HCT116 (cell line): ENCODE measurements at regions not wholly inside any gene's neighbourhood (a gene's known extent, or its start where the extent isn't known, plus 50 kb on each side); places are given as distances from the start of the nearest gene placed in this dataset.

ENCODE experiments used
- ATAC-seq: fragments of 200-7000 bp; cut with Tn5 transposase; 2 replicates; pipeline ENCODE4 v1.9.1; 2020; ENCODE audit warnings: mild to moderate bottlenecking, moderate library complexity
- BruUV-seq: library from RNA; stranded (reverse); fragments of 400-500 nt; replicated peaks from 2 replicates; lab custom pipeline; 2021; lab: Mats Ljungman, UMichigan
- CTCF ChIA-PET: fragments of 300-600 bp; sonication (Branson Sonifier 250); formaldehyde crosslinking; loops from one replicate; lab custom pipeline; 2021; ENCODE audit warnings: antibody characterized with exemption; lab: Charles Lee
- POLR2A ChIA-PET: fragments of 300-600, 350-600 bp; sonication (Branson Sonifier 250); formaldehyde crosslinking; loops from one replicate; lab custom pipeline; 2021; ENCODE audit warnings: antibody characterized with exemption; lab: Charles Lee
- RAD21 ChIA-PET, 2 experiments: fragments of 300-600 bp; sonication (Branson Sonifier 250); formaldehyde crosslinking; loops; one replicate each; lab custom pipeline; 2023; ENCODE audit warnings: low total read pairs in 2 of 2; ENCODE audit not compliant: uncharacterized antibody in 2 of 2, unreplicated experiment in 2 of 2, low non-redundant PET in 1 of 2; lab: Charles Lee
- DNase-seq: peaks from one replicate; pipeline ENCODE4 v3.0.0-alpha.2; 2010; ENCODE audit warnings: low read depth, low spot score
- H2AFZ ChIP-seq: fragments of 200-600 bp; shearing (Covaris generic), sonication (generic); 2 replicates; pipeline ENCODE4 v1.6.1; 2017; ENCODE audit warnings: low read depth, mixed run types, mixed read lengths, antibody characterized with exemption, low read length; ENCODE audit not compliant: poor library complexity, severe bottlenecking
- H3K27ac ChIP-seq: 2 replicates; pipeline ENCODE4 v1.5.1; 2012; ENCODE audit warnings: low read depth, low read length
- H3K27me3 ChIP-seq: fragments of 200-600 bp; sonication (generic); 2 replicates; pipeline ENCODE4 v1.6.1; 2016; ENCODE audit warnings: mixed run types, low read length, mixed read lengths; ENCODE audit not compliant: insufficient read depth
- H3K36me3 ChIP-seq, 2 experiments: fragments of 200-500 bp in 1 of 2; fragments of 200-600 bp in 1 of 2; sonication (Bioruptor generic) in 1 of 2; sonication (generic) in 1 of 2; 2 replicates each; pipeline versions ENCODE4 v1.5.1 to v1.6.1; 2014 to 2016; ENCODE audit warnings: low read length in 2 of 2, inconsistent platforms in 1 of 2, mixed read lengths in 1 of 2, mixed run types in 1 of 2; ENCODE audit not compliant: insufficient read depth in 2 of 2, control insufficient read depth in 1 of 2
- H3K4me1 ChIP-seq, 2 experiments: fragments of 200-600 bp in 1 of 2; sonication (generic) in 1 of 2; 2 replicates each; pipeline versions ENCODE4 v1.5.1 to v1.6.1; 2012 to 2017; ENCODE audit warnings: low read length in 2 of 2, inconsistent platforms in 1 of 2, mild to moderate bottlenecking in 1 of 2, mixed read lengths in 1 of 2, mixed run types in 1 of 2, moderate library complexity in 1 of 2; ENCODE audit not compliant: insufficient read depth in 2 of 2, control insufficient read depth in 1 of 2
- H3K4me2 ChIP-seq: fragments of 200-600 bp; sonication (generic); 2 replicates; pipeline ENCODE4 v1.6.1; 2017; ENCODE audit warnings: mixed run types, low read length, mixed read lengths
- H3K4me3 ChIP-seq, 2 experiments: fragments of 200-600 bp in 1 of 2; sonication (generic) in 1 of 2; replicated peaks in 1 of 2; 2 replicates each; pipeline ENCODE4 v1.5.1; 2011 to 2016; ENCODE audit warnings: low read length in 2 of 2, control low read depth in 1 of 2, low read depth in 1 of 2, mild to moderate bottlenecking in 1 of 2, mixed read lengths in 1 of 2, mixed run types in 1 of 2
- H3K79me2 ChIP-seq: fragments of 200-600 bp; sonication (generic); 2 replicates; pipeline ENCODE4 v1.6.1; 2017; ENCODE audit warnings: mild to moderate bottlenecking, mixed run types, low read length, moderate library complexity, mixed read lengths; ENCODE audit not compliant: insufficient read depth
- H3K9ac ChIP-seq: fragments of 200-600 bp; sonication (generic); 2 replicates; pipeline ENCODE4 v1.6.1; 2016; ENCODE audit warnings: low read length, mixed read lengths
- H3K9me2 ChIP-seq: fragments of 200-600 bp; sonication (generic), shearing (Covaris generic); 2 replicates; pipeline ENCODE4 v1.6.1; 2017; ENCODE audit warnings: mixed run types, mild to moderate bottlenecking, moderate library complexity; ENCODE audit not compliant: insufficient read depth
- H3K9me3 ChIP-seq, 2 experiments: fragments of 200-500 bp in 1 of 2; fragments of 200-600 bp in 1 of 2; sonication (Bioruptor generic) in 1 of 2; sonication (generic) in 1 of 2; 2 replicates each; pipeline ENCODE4 v1.6.1; 2014 to 2017; ENCODE audit warnings: low read length in 2 of 2, mixed read lengths in 2 of 2, inconsistent platforms in 1 of 2, low read depth in 1 of 2, mild to moderate bottlenecking in 1 of 2, mixed run types in 1 of 2, moderate library complexity in 1 of 2; ENCODE audit not compliant: control insufficient read depth in 1 of 2, insufficient read depth in 1 of 2
- H4K20me1 ChIP-seq: fragments of 200-600 bp; sonication (generic), shearing (Covaris generic); 2 replicates; pipeline ENCODE4 v1.6.1; 2017; ENCODE audit warnings: mixed run types, mild to moderate bottlenecking, moderate library complexity; ENCODE audit not compliant: insufficient read depth
- CBX3 ChIP-seq: IDR thresholded peaks from 2 replicates; pipeline ENCODE4 v1.6.1; 2012; ENCODE audit warnings: low read depth
- EGR1 ChIP-seq: IDR thresholded peaks from 2 replicates; pipeline ENCODE4 v1.6.1; 2012; ENCODE audit warnings: low read depth
- ELF1 ChIP-seq: IDR thresholded peaks from 2 replicates; pipeline ENCODE4 v1.6.1; 2012; ENCODE audit warnings: low read depth, borderline replicate concordance
- EZH2 ChIP-seq: fragments of 200-600 bp; sonication (generic); IDR thresholded peaks from 2 replicates; pipeline ENCODE4 v1.6.1; 2017; ENCODE audit warnings: antibody characterized with exemption, mixed run types
- FOSL1 ChIP-seq: IDR thresholded peaks from 2 replicates; pipeline ENCODE4 v1.6.1; 2012; ENCODE audit warnings: low read depth
- JUND ChIP-seq: IDR thresholded peaks from 2 replicates; pipeline ENCODE4 v1.6.1; 2012
- POLR2A ChIP-seq: IDR thresholded peaks from 2 replicates; pipeline ENCODE4 v1.7.0; 2011; ENCODE audit warnings: borderline replicate concordance; ENCODE audit not compliant: insufficient read depth, insufficient read length; ENCODE audit errors: extremely low read depth
- POLR2AphosphoS5 ChIP-seq: IDR thresholded peaks from 2 replicates; pipeline ENCODE4 v1.6.1; 2011; ENCODE audit warnings: mild to moderate bottlenecking, low read depth, low read length, moderate library complexity
- RAD21 ChIP-seq: IDR thresholded peaks from 2 replicates; pipeline ENCODE4 v1.6.1; 2012; ENCODE audit warnings: low read depth, mild to moderate bottlenecking
- SIN3A ChIP-seq: IDR thresholded peaks from 2 replicates; pipeline ENCODE4 v1.6.1; 2012; ENCODE audit warnings: low read depth
- SRF ChIP-seq: IDR thresholded peaks from 2 replicates; pipeline ENCODE4 v1.6.1; 2012; ENCODE audit warnings: low read depth
- TCF7L2 ChIP-seq: IDR thresholded peaks from 2 replicates; pipeline ENCODE4 v1.7.0; 2011; ENCODE audit warnings: borderline replicate concordance, inconsistent platforms; ENCODE audit not compliant: insufficient read depth, insufficient read length; ENCODE audit errors: extremely low read depth
- YY1 ChIP-seq: IDR thresholded peaks from 2 replicates; pipeline ENCODE4 v1.6.1; 2011; ENCODE audit warnings: low read length, low read depth, moderate library complexity, mild to moderate bottlenecking; ENCODE audit not compliant: insufficient replicate concordance; ENCODE audit errors: extremely low read depth
- ZFX ChIP-seq: fragments of 450-650 bp; IDR thresholded peaks from 2 replicates; pipeline ENCODE4 v1.6.1; 2017
- ZNF274 ChIP-seq: fragments of 200-500 bp; sonication (Bioruptor generic); IDR thresholded peaks from 2 replicates; pipeline ENCODE4 v1.6.1; 2014; ENCODE audit warnings: mild to moderate bottlenecking, low read depth, low read length, inconsistent platforms
- intact Hi-C: fragments of 100-400 bp; cut with micrococcal nuclease; formaldehyde crosslinking; loops from 2 replicates; pipeline ENCODE4 v1.10.0; 2022
- TF ChIP-seq, protein P1 (sequence below): IDR thresholded peaks from 2 replicates; pipeline ENCODE4 v1.6.1; 2012
- TF ChIP-seq, protein P2 (sequence below): IDR thresholded peaks from 2 replicates; pipeline ENCODE4 v1.6.1; 2012
- TF ChIP-seq, protein P3 (sequence below), 3 experiments: fragments of 200-600 bp in 1 of 3; sonication (generic) in 1 of 3; IDR thresholded peaks in 2 of 3; conservative IDR thresholded peaks in 1 of 3; 2 replicates each; pipeline ENCODE4 v1.5.1; 2012 to 2017; ENCODE audit warnings: low read depth in 2 of 3, low read length in 2 of 3, antibody characterized with exemption in 1 of 3, borderline replicate concordance in 1 of 3, control low read depth in 1 of 3, mild to moderate bottlenecking in 1 of 3, mixed read lengths in 1 of 3, mixed run types in 1 of 3, moderate library complexity in 1 of 3; ENCODE audit not compliant: insufficient read depth in 1 of 3
- TF ChIP-seq, protein P4 (sequence below): IDR thresholded peaks from 2 replicates; pipeline ENCODE4 v1.6.1; 2012; ENCODE audit warnings: low read depth
- TF ChIP-seq, protein P5 (sequence below): IDR thresholded peaks from 2 replicates; pipeline ENCODE4 v1.6.1; 2011; ENCODE audit warnings: mild to moderate bottlenecking, low read length, moderate library complexity; ENCODE audit not compliant: insufficient replicate concordance; ENCODE audit errors: extremely low read depth

DNA sequence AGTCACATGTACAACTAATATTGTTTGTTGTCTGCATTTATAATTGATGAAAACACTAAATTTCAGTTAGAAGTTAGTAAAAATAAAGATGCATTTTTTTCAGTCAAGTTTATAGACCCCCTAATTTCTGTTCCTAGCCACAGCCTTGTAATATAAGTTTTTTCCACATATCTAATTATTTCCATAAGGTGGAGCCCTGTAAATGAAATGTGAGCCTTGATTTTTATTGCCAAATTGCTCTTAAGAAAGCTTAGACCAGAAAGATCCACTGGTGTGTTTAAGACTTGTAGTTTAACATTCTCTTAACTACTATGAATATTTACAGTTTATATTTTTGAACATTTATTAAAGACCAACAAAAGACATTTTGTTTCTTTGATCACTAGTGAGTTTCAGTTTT is 322.1 kb upstream of the RGS6 start:
- BruUV-seq = no TSS peak
- no peak for ATAC-seq

More for the DNA sequence above, 322.1 kb upstream of the RGS6 start:
- Histone ChIP-seq H3K4me1 (no peaks in the 10 kb centered on the region), H3K4me3 (no peak overlapping the region), H3K36me3 (no peaks in the 10 kb centered on the region), H3K9me3 (no peaks in the 10 kb centered on the region), H3K9me2 (no peaks in the 10 kb centered on the region), H2AFZ (no peak overlapping the region), H3K27ac (no peak overlapping the region), H3K79me2 (peaks cover 8% of the 10 kb centered on the region; the same call in 1 of the 2 replicates), H4K20me1 (no peaks in the 10 kb centered on the region), H3K4me2 (no peak overlapping the region), H3K27me3 (no peaks in the 10 kb centered on the region), H3K9ac (no peak overlapping the region)
- TF ChIP-seq EZH2 (no peak), ZNF274 (no peak), POLR2AphosphoS5 (no peak), TCF7L2 (no peak), POLR2A (no peak), FOSL1 (no peak), RAD21 (no peak), SIN3A (no peak), SRF (no peak), CBX3 (no peak), YY1 (no peak), EGR1 (no peak), ELF1 (no peak), JUND (no peak), ZFX (no peak)
- TF ChIP-seq, protein P1, sequence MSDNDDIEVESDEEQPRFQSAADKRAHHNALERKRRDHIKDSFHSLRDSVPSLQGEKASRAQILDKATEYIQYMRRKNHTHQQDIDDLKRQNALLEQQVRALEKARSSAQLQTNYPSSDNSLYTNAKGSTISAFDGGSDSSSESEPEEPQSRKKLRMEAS = no peak
- TF ChIP-seq, protein P2, sequence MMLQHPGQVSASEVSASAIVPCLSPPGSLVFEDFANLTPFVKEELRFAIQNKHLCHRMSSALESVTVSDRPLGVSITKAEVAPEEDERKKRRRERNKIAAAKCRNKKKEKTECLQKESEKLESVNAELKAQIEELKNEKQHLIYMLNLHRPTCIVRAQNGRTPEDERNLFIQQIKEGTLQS = no peak
- TF ChIP-seq, protein P3, sequence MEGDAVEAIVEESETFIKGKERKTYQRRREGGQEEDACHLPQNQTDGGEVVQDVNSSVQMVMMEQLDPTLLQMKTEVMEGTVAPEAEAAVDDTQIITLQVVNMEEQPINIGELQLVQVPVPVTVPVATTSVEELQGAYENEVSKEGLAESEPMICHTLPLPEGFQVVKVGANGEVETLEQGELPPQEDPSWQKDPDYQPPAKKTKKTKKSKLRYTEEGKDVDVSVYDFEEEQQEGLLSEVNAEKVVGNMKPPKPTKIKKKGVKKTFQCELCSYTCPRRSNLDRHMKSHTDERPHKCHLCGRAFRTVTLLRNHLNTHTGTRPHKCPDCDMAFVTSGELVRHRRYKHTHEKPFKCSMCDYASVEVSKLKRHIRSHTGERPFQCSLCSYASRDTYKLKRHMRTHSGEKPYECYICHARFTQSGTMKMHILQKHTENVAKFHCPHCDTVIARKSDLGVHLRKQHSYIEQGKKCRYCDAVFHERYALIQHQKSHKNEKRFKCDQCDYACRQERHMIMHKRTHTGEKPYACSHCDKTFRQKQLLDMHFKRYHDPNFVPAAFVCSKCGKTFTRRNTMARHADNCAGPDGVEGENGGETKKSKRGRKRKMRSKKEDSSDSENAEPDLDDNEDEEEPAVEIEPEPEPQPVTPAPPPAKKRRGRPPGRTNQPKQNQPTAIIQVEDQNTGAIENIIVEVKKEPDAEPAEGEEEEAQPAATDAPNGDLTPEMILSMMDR (IDR thresholded peaks at IDR 0.05 in 2 of 3, conservative IDR thresholded peaks at IDR 0.05 in 1 of 3; ENCODE audit: borderline replicate concordance in 1 of 3, insufficient read depth in 1 of 3, low read depth in 2 of 3, low read length in 2 of 3) = no peak
- TF ChIP-seq, protein P4, sequence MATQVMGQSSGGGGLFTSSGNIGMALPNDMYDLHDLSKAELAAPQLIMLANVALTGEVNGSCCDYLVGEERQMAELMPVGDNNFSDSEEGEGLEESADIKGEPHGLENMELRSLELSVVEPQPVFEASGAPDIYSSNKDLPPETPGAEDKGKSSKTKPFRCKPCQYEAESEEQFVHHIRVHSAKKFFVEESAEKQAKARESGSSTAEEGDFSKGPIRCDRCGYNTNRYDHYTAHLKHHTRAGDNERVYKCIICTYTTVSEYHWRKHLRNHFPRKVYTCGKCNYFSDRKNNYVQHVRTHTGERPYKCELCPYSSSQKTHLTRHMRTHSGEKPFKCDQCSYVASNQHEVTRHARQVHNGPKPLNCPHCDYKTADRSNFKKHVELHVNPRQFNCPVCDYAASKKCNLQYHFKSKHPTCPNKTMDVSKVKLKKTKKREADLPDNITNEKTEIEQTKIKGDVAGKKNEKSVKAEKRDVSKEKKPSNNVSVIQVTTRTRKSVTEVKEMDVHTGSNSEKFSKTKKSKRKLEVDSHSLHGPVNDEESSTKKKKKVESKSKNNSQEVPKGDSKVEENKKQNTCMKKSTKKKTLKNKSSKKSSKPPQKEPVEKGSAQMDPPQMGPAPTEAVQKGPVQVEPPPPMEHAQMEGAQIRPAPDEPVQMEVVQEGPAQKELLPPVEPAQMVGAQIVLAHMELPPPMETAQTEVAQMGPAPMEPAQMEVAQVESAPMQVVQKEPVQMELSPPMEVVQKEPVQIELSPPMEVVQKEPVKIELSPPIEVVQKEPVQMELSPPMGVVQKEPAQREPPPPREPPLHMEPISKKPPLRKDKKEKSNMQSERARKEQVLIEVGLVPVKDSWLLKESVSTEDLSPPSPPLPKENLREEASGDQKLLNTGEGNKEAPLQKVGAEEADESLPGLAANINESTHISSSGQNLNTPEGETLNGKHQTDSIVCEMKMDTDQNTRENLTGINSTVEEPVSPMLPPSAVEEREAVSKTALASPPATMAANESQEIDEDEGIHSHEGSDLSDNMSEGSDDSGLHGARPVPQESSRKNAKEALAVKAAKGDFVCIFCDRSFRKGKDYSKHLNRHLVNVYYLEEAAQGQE = no peak
- TF ChIP-seq, protein P5, sequence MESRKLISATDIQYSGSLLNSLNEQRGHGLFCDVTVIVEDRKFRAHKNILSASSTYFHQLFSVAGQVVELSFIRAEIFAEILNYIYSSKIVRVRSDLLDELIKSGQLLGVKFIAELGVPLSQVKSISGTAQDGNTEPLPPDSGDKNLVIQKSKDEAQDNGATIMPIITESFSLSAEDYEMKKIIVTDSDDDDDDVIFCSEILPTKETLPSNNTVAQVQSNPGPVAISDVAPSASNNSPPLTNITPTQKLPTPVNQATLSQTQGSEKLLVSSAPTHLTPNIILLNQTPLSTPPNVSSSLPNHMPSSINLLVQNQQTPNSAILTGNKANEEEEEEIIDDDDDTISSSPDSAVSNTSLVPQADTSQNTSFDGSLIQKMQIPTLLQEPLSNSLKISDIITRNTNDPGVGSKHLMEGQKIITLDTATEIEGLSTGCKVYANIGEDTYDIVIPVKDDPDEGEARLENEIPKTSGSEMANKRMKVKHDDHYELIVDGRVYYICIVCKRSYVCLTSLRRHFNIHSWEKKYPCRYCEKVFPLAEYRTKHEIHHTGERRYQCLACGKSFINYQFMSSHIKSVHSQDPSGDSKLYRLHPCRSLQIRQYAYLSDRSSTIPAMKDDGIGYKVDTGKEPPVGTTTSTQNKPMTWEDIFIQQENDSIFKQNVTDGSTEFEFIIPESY = no peak
- POLR2A ChIA-PET = no interaction called here
- no peak for DNase-seq
- intact Hi-C loops = no loop called here
- CTCF ChIA-PET = no interaction called here
- RAD21 ChIA-PET = no interaction called here
